ENCODE measurements at regions not wholly inside any gene's neighbourhood (a gene's known extent, or its start where the extent isn't known, plus 50 kb on each side); places are given as distances from the start of the nearest gene placed in this dataset.
"Not testable (repeated sequence)": the region's sequence is repeated elsewhere in the genome, so short reads cannot be mapped to it uniquely, and the experiment has no call there.

DNA sequence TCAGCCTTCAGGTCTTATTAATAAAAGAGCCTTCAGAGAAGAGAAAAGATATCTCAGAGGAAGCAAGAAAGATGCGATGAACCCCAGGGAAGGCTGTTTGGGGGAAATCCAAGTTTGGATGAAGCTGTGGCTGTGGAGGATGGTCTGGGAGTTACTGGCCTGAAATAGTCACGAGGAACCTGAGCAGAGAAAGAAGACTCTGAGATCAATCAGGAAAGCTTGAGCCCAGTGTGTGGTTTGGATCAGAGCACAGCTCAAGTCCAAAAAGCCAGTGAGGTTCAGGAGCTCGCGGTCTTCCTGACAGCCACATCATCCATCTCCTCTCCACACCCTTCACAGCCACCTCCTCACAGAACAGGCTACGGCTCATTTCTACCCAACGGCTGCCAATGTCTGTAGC lies 87.4 kb upstream of the SERPINE2 start:
- no peak overlapping the region for H3K4me3 Mint-ChIP-seq (ENCODE audit: unreplicated experiment)
- H3K27ac Mint-ChIP-seq (ENCODE audit: unreplicated experiment), result no peak overlapping the region
- no peaks in the 10 kb centered on the region for H3K27me3 Mint-ChIP-seq (ENCODE audit: low read depth)
- no peaks in the 10 kb centered on the region for H3K36me3 Mint-ChIP-seq (ENCODE audit: low read depth)
- TF ChIP-seq, protein P1, sequence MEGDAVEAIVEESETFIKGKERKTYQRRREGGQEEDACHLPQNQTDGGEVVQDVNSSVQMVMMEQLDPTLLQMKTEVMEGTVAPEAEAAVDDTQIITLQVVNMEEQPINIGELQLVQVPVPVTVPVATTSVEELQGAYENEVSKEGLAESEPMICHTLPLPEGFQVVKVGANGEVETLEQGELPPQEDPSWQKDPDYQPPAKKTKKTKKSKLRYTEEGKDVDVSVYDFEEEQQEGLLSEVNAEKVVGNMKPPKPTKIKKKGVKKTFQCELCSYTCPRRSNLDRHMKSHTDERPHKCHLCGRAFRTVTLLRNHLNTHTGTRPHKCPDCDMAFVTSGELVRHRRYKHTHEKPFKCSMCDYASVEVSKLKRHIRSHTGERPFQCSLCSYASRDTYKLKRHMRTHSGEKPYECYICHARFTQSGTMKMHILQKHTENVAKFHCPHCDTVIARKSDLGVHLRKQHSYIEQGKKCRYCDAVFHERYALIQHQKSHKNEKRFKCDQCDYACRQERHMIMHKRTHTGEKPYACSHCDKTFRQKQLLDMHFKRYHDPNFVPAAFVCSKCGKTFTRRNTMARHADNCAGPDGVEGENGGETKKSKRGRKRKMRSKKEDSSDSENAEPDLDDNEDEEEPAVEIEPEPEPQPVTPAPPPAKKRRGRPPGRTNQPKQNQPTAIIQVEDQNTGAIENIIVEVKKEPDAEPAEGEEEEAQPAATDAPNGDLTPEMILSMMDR (IDR thresholded peaks at IDR 0.05), result no peak
- peaks cover 17% of the 10 kb centered on the region for H3K9me3 Mint-ChIP-seq (ENCODE audit: low read depth)
- no peak for DNase-seq (ENCODE audit: low spot score)
- H3K4me1 Mint-ChIP-seq (ENCODE audit: low read depth), result peaks cover 29% of the 10 kb centered on the region

DNA sequence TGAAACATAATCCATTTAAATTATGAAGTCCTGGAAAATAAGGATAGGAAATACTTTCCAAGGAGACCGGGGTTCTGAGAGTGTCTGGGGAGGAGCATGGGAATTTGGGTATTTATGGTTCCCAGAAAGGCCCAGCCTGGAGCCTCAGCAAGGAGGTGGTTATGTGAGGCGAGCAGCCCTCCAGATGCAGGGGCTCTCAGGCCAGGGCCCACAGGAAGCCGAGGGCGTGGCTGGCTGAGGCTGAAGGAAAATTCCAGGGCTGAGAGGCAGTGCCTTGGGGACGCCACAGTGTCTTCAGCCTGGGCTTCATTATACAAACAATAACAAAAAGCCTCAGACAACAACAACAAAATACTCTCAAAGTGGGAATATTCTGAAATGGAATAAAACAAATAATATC lies 86.9 kb upstream of the SERPINE2 start:
- H3K27ac Mint-ChIP-seq (ENCODE audit: unreplicated experiment), result peak overlapping the region; percentile 46
- H3K9me3 Mint-ChIP-seq (ENCODE audit: low read depth), result peaks cover 19% of the 10 kb centered on the region
- no peak for DNase-seq (ENCODE audit: low spot score)
- H3K4me1 Mint-ChIP-seq (ENCODE audit: low read depth), result peaks cover 29% of the 10 kb centered on the region
- TF ChIP-seq, protein P1 (IDR thresholded peaks at IDR 0.05), result no peak
- H3K27me3 Mint-ChIP-seq (ENCODE audit: low read depth), result no peaks in the 10 kb centered on the region
- no peak overlapping the region for H3K4me3 Mint-ChIP-seq (ENCODE audit: unreplicated experiment)
- H3K36me3 Mint-ChIP-seq (ENCODE audit: low read depth), result no peaks in the 10 kb centered on the region

DNA sequence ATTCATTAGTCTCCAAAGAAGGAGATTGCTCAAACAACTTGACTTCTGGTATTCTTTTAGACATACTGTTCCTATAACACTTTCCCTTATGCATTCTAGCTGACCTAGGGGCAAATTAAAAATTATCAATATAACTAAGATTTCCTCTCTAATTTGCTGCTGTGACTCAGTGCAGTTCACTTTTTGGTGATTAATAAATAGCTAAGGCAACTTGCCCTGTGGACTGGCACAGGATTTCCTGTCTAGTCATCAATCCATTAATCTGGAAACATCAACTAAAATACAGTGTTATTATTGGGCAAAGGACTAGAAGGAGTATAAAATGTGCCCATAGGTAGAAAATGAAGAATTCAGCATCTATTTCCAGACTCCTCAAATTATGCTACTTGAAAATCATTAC lies 83.5 kb upstream of the SERPINE2 start:
- no peak overlapping the region for H3K27ac Mint-ChIP-seq (ENCODE audit: unreplicated experiment)
- H3K9me3 Mint-ChIP-seq (ENCODE audit: low read depth), result peaks cover 37% of the 10 kb centered on the region
- DNase-seq (ENCODE audit: low spot score), result no peak
- H3K27me3 Mint-ChIP-seq (ENCODE audit: low read depth), result no peaks in the 10 kb centered on the region
- TF ChIP-seq, protein P1 (IDR thresholded peaks at IDR 0.05), result no peak
- peaks cover 1% of the 10 kb centered on the region for H3K36me3 Mint-ChIP-seq (ENCODE audit: low read depth)
- H3K4me1 Mint-ChIP-seq (ENCODE audit: low read depth), result peaks cover 18% of the 10 kb centered on the region
- no peak overlapping the region for H3K4me3 Mint-ChIP-seq (ENCODE audit: unreplicated experiment)

DNA sequence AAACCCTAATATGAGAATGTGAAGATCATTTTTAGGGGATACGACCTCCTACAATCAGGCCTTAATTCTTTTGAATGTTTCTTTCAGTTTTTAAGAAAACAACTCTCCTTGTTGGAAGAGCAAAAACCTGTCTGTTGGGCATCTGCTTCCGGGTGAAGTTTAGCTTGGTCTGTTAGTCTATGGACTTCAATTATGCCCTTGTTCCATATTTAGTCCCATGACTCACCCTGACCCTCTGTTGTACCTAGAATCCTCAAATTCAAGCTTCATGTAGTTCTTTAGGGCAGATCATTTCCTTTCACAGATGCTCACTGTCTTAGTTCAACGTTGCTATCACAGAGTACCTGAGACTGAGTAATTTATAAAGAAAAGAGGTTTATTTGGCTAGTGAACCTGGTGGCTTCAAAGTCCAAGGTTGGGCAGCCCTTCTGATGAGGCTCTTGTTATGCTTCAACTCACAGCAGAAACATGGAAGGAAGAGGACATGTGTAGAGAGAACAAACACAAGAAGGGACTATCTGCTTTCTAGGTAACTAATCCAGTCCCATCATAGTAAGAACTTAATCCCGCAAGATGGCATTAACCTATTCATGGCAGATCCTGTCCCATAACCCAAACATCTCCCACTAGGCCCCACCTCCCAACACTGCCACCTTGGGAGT lies 82.5 kb upstream of the SERPINE2 start:
- Mint-ChIP-seq H3K9me3 (ENCODE audit: low read depth) (peaks cover 47% of the 10 kb centered on the region), H3K27me3 (ENCODE audit: low read depth) (no peaks in the 10 kb centered on the region), H3K4me1 (ENCODE audit: low read depth) (peaks cover 15% of the 10 kb centered on the region), H3K36me3 (ENCODE audit: low read depth) (peaks cover 3% of the 10 kb centered on the region), H3K4me3 (ENCODE audit: unreplicated experiment) (no peak overlapping the region), H3K27ac (ENCODE audit: unreplicated experiment) (no peak overlapping the region)
- no peak for DNase-seq (ENCODE audit: low spot score)
- TF ChIP-seq, protein P1 (IDR thresholded peaks at IDR 0.05), result no peak

DNA sequence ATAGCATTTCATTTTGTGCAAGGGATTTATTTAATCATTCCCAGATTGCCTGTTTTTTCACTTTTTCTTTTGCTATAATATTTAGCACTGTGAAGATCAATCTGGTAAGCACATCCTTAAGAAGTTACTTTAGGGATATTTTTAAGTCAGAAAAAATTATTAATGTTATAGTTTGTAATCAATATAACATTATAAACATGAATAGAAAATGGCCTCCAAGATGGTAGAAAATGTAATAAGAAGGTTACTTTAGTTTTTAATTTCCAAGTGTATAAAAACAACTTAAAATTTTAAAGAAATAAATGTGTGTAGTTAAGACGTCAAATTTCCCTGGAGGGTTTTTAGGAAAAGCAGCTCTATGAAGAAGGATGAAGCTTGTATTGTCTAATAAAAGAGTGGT lies 81.9 kb upstream of the SERPINE2 start:
- H3K9me3 Mint-ChIP-seq (ENCODE audit: low read depth), result peaks cover 47% of the 10 kb centered on the region
- peaks cover 3% of the 10 kb centered on the region for H3K36me3 Mint-ChIP-seq (ENCODE audit: low read depth)

DNA sequence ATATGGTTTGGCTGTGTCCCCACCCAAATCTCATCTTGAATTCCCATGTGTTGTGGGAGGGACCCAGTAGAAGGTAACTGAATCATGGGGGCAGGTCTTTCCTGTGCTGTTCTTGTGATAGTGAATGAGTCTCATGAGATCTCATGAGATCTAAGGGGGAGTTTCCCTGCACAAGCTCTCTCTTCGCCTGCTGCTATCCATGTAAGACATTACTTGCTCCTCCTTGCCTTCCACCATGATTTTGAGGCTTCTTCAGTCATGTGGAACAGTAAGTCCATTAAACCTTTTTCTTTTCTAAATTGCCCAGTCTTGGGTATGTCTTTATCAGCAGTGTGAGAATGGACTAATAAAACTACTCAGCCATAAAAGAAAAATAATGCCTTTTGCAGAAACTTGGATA lies 80.8 kb upstream of the SERPINE2 start:
- not testable (repeated sequence) for H3K27me3 Mint-ChIP-seq (ENCODE audit: low read depth)

More for the DNA sequence above, 81.9 kb upstream of the SERPINE2 start:
- no peaks in the 10 kb centered on the region for H3K27me3 Mint-ChIP-seq (ENCODE audit: low read depth)
- no peak for DNase-seq (ENCODE audit: low spot score)
- H3K27ac Mint-ChIP-seq (ENCODE audit: unreplicated experiment), result no peak overlapping the region
- peaks cover 9% of the 10 kb centered on the region for H3K4me1 Mint-ChIP-seq (ENCODE audit: low read depth)
- H3K4me3 Mint-ChIP-seq (ENCODE audit: unreplicated experiment), result no peak overlapping the region
- TF ChIP-seq, protein P1 (IDR thresholded peaks at IDR 0.05), result no peak

More for the DNA sequence above, 80.8 kb upstream of the SERPINE2 start:
- H3K4me1 Mint-ChIP-seq (ENCODE audit: low read depth); DNase-seq (ENCODE audit: low spot score); H3K27ac Mint-ChIP-seq (ENCODE audit: unreplicated experiment); H3K4me3 Mint-ChIP-seq (ENCODE audit: unreplicated experiment); H3K36me3 Mint-ChIP-seq (ENCODE audit: low read depth): not testable (repeated sequence)
- peaks cover 52% of the 10 kb centered on the region for H3K9me3 Mint-ChIP-seq (ENCODE audit: low read depth)
